Brain microvascular endothelial cell (primary cell): ENCODE measurements at regions not wholly inside any gene's neighbourhood (a gene's known extent, or its start where the extent isn't known, plus 50 kb on each side); places are given as distances from the start of the nearest gene placed in this dataset.

ENCODE experiments used
- DNase-seq: peaks from one replicate; pipeline ENCODE4 v3.0.0-alpha.2; 2020
- H3K27ac ChIP-seq: fragments of 250-450 bp; sonication (Bioruptor Pico); 2 replicates; pipeline ENCODE4 v1.5.1; 2020; ENCODE audit warnings: mild to moderate bottlenecking, moderate library complexity
- H3K27me3 ChIP-seq: fragments of 250-450 bp; sonication (Bioruptor Pico); replicated peaks from 2 replicates; pipeline ENCODE4 v1.5.1; 2020; ENCODE audit warnings: mild to moderate bottlenecking
- H3K36me3 ChIP-seq: fragments of 250-450 bp; sonication (Bioruptor Pico); replicated peaks from 2 replicates; pipeline ENCODE4 v1.5.1; 2020; ENCODE audit warnings: mild to moderate bottlenecking
- H3K4me3 ChIP-seq: 2 replicates; pipeline ENCODE4 v1.5.1; 2011; ENCODE audit warnings: low read depth, mild to moderate bottlenecking, control low read depth, low read length, moderate library complexity
- CTCF ChIP-seq: IDR thresholded peaks from 2 replicates; pipeline ENCODE4 v1.5.1; 2011; ENCODE audit warnings: low read depth, mild to moderate bottlenecking, moderate library complexity, low read length, control low read depth, inconsistent platforms; ENCODE audit errors: missing control alignments
- in situ Hi-C: cut with HindIII; loops from 2 replicates; pipeline ENCODE4 v1.10.0; 2017; ENCODE audit warnings: low sequenced_read_pairs, low pct_ligation_motif_present

- DNase-seq = no peak
- Histone ChIP-seq H3K36me3 (no peaks in the 10 kb centered on the region), H3K4me3 (no peak overlapping the region), H3K27me3 (no peaks in the 10 kb centered on the region), H3K27ac (no peak overlapping the region)
- no peak for TF ChIP-seq CTCF
- in situ Hi-C loops = no loop called here
Observed at GRCh38 chr3:178258121-178258520, 278.1 kb upstream of the KCNMB2 start.

GRCh38 chr3:178259703-178260102 lies 276.5 kb upstream of the KCNMB2 start:
- Histone ChIP-seq H3K36me3 (no peaks in the 10 kb centered on the region), H3K27me3 (no peaks in the 10 kb centered on the region), H3K4me3 (no peak overlapping the region), H3K27ac (no peak overlapping the region)
- in situ Hi-C loops = no loop called here
- no peak for DNase-seq
- no peak for TF ChIP-seq CTCF

- in situ Hi-C loops = no loop called here
- no peak for DNase-seq
- H3K36me3 ChIP-seq = no peaks in the 10 kb centered on the region
- no peaks in the 10 kb centered on the region for H3K27me3 ChIP-seq
- no peak overlapping the region for H3K4me3 ChIP-seq
- H3K27ac ChIP-seq = no peak overlapping the region
- TF ChIP-seq CTCF = no peak
Observed at GRCh38 chr3:178260887-178261565, 275.2 kb upstream of the KCNMB2 start.

- in situ Hi-C loops = no loop called here
- Histone ChIP-seq H3K27me3 (no peaks in the 10 kb centered on the region), H3K4me3 (no peak overlapping the region), H3K27ac (no peak overlapping the region), H3K36me3 (no peaks in the 10 kb centered on the region)
- DNase-seq = no peak
- no peak for TF ChIP-seq CTCF
Observed at GRCh38 chr3:178263236-178263916, 272.9 kb upstream of the KCNMB2 start.

- H3K27me3 ChIP-seq = no peaks in the 10 kb centered on the region
- H3K4me3 ChIP-seq = no peak overlapping the region
- no peak for TF ChIP-seq CTCF
- no peaks in the 10 kb centered on the region for H3K36me3 ChIP-seq
- no peak overlapping the region for H3K27ac ChIP-seq
- in situ Hi-C loops = no loop called here
- no peak for DNase-seq
Observed at GRCh38 chr3:178267158-178267844, 268.9 kb upstream of the KCNMB2 start.
